ENCODE measurements at regions not wholly inside any gene's neighbourhood (a gene's known extent, or its start where the extent isn't known, plus 50 kb on each side); places are given as distances from the start of the nearest gene placed in this dataset.

- no peak for TF ChIP-seq POLR2A (IDR thresholded peaks at IDR 0.05)
- no peak for TF ChIP-seq CTCF (IDR thresholded peaks at IDR 0.05)
- TF ChIP-seq POLR2AphosphoS5 (IDR thresholded peaks at IDR 0.05), result no peak
Measured at GRCh38 chr21:28066076-28066475, 926.6 kb downstream of the LTN1 start.

Data from transverse colon (tissue), 4 donors.